ENCODE measurements at regions not wholly inside any gene's neighbourhood (a gene's known extent, or its start where the extent isn't known, plus 50 kb on each side); places are given as distances from the start of the nearest gene placed in this dataset.

DNA sequence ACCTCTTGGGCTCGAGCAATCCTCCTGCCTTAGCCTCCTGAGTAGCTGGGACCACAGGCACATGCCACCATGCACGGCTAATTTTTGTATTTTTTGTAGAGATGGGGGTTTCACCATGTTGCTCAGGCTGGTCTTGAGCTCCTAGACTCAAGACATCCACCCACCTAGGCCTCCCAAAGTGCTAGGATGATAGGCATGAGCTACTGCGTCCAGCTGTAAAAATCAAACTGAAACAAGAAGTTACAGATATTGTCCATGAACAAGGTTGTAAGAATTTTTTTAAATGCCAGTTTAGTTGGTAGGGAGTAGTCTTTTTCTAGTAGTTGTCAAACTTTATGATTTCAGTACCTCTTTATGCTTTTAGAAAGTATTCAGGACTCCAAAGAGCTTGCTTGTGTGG, 424.4 kb upstream of the PMFBP1 start:
- no peak for TF ChIP-seq CTCF (IDR thresholded peaks at IDR 0.05; ENCODE audit: low read depth, low read length)
- no peak for TF ChIP-seq MYC (IDR thresholded peaks at IDR 0.05; ENCODE audit: low read depth, low read length)
